ENCODE measurements at regions not wholly inside any gene's neighbourhood (a gene's known extent, or its start where the extent isn't known, plus 50 kb on each side); places are given as distances from the start of the nearest gene placed in this dataset.

- Histone ChIP-seq H3K27me3 (ENCODE audit: insufficient read depth, low read depth, low read length) (no peaks in the 10 kb centered on the region), H3K9me2 (ENCODE audit: insufficient read depth, low read length) (no peaks in the 10 kb centered on the region), H2AFZ (ENCODE audit: low read depth, low read length) (no peak overlapping the region), H4K20me1 (ENCODE audit: insufficient read depth) (no peaks in the 10 kb centered on the region), H3F3A (ENCODE audit: insufficient read depth, low read length, poor library complexity, severe bottlenecking) (no peaks in the 10 kb centered on the region), H3K9ac (ENCODE audit: low read length) (no peak overlapping the region), H3K9me3 (ENCODE audit: low read length) (no peaks in the 10 kb centered on the region), H3K27ac (ENCODE audit: low read length) (no peak overlapping the region), H3K36me3 (ENCODE audit: insufficient read depth, low read length) (no peaks in the 10 kb centered on the region), H3K4me2 (ENCODE audit: low read length) (no peak overlapping the region), H3K4me3 (ENCODE audit: low read length) (no peak overlapping the region), H3K79me2 (replicated peaks; ENCODE audit: insufficient read depth, low read length) (no peaks in the 10 kb centered on the region)
- TF ChIP-seq SMC3 (conservative IDR thresholded peaks at IDR 0.05; ENCODE audit: poor library complexity) = no peak
- no peak for TF ChIP-seq CTCF (IDR thresholded peaks at IDR 0.05; ENCODE audit: poor library complexity, severe bottlenecking)
- TF ChIP-seq EZH2 (IDR thresholded peaks at IDR 0.05; ENCODE audit: borderline replicate concordance, insufficient read depth, low read length, poor library complexity, severe bottlenecking) = no peak
- no peak for TF ChIP-seq RAD21 (conservative IDR thresholded peaks at IDR 0.05)
- TF ChIP-seq POLR2AphosphoS5 (IDR thresholded peaks at IDR 0.05) = no peak
- TF ChIP-seq REST (IDR thresholded peaks at IDR 0.05; ENCODE audit: borderline replicate concordance) = no peak
- TF ChIP-seq MXI1 (conservative IDR thresholded peaks at IDR 0.05; ENCODE audit: poor library complexity, severe bottlenecking) = no peak
- TF ChIP-seq TAF1 (IDR thresholded peaks at IDR 0.05; ENCODE audit: low read depth) = no peak
- TF ChIP-seq EP300 (conservative IDR thresholded peaks at IDR 0.05; ENCODE audit: poor library complexity, severe bottlenecking) = no peak
These were observed 546.7 kb upstream of the ID2 start for GRCh38 chr2:8134985-8135682.

GRCh38 chr2:8137801-8138200, 544.1 kb upstream of the ID2 start:
- no peak overlapping the region for H2AFZ ChIP-seq (ENCODE audit: low read depth, low read length)
- H3K27ac ChIP-seq (ENCODE audit: low read length) = no peak overlapping the region
- H3F3A ChIP-seq (ENCODE audit: insufficient read depth, low read length, poor library complexity, severe bottlenecking) = no peaks in the 10 kb centered on the region
- no peaks in the 10 kb centered on the region for H4K20me1 ChIP-seq (ENCODE audit: insufficient read depth)
- no peaks in the 10 kb centered on the region for H3K36me3 ChIP-seq (ENCODE audit: insufficient read depth, low read length)
- no peaks in the 10 kb centered on the region for H3K9me2 ChIP-seq (ENCODE audit: insufficient read depth, low read length)
- TF ChIP-seq TAF1 (IDR thresholded peaks at IDR 0.05; ENCODE audit: low read depth) (no peak), RAD21 (conservative IDR thresholded peaks at IDR 0.05) (no peak), CTCF (IDR thresholded peaks at IDR 0.05; ENCODE audit: poor library complexity, severe bottlenecking) (no peak), REST (IDR thresholded peaks at IDR 0.05; ENCODE audit: borderline replicate concordance) (no peak), EP300 (conservative IDR thresholded peaks at IDR 0.05; ENCODE audit: poor library complexity, severe bottlenecking) (no peak), POLR2AphosphoS5 (IDR thresholded peaks at IDR 0.05) (no peak)
- H3K27me3 ChIP-seq (ENCODE audit: insufficient read depth, low read depth, low read length) = no peaks in the 10 kb centered on the region
- no peak overlapping the region for H3K4me3 ChIP-seq (ENCODE audit: low read length)
- no peaks in the 10 kb centered on the region for H3K79me2 ChIP-seq (replicated peaks; ENCODE audit: insufficient read depth, low read length)
- H3K9ac ChIP-seq (ENCODE audit: low read length) = no peak overlapping the region
- H3K4me2 ChIP-seq (ENCODE audit: low read length) = no peak overlapping the region
- H3K9me3 ChIP-seq (ENCODE audit: low read length) = no peaks in the 10 kb centered on the region

All from neural cell (in vitro differentiated cells).